BLaER1 treated with 17β-estradiol and CSF1 and Interleukin-3, amounts not matched to agents 10 nM and 100 nM (cell line): ENCODE measurements at regions not wholly inside any gene's neighbourhood (a gene's known extent, or its start where the extent isn't known, plus 50 kb on each side); places are given as distances from the start of the nearest gene placed in this dataset.
A peak's percentile ranks its signal among the peaks of the same experiment; 100 is the strongest.

Experiments used
- H3K27ac ChIP-seq, 11 experiments: shearing (Covaris generic); formaldehyde crosslinking; 2 replicates each; pipeline ENCODE4 v1.8.1; 2022
- H3K27me3 ChIP-seq, 11 experiments: shearing (Covaris generic); formaldehyde crosslinking; 2 replicates each; pipeline ENCODE4 v1.8.1; 2022
- H3K36me3 ChIP-seq, 11 experiments: shearing (Covaris generic); formaldehyde crosslinking; 2 replicates each; pipeline ENCODE4 v1.8.1; 2022
- H3K4me1 ChIP-seq, 10 experiments: shearing (Covaris generic); formaldehyde crosslinking; 2 replicates each; pipeline ENCODE4 v1.8.1; 2022
- H3K4me2 ChIP-seq, 11 experiments: shearing (Covaris generic); formaldehyde crosslinking; 2 replicates each; pipeline ENCODE4 v1.8.1; 2022
- H3K4me3 ChIP-seq, 10 experiments: shearing (Covaris generic); formaldehyde crosslinking; 2 replicates each; pipeline ENCODE4 v1.8.1; 2022
- H3K9ac ChIP-seq, 11 experiments: shearing (Covaris generic); formaldehyde crosslinking; 2 replicates each; pipeline ENCODE4 v1.8.1; 2022
- H3K9me3 ChIP-seq, 11 experiments: shearing (Covaris generic); formaldehyde crosslinking; replicated peaks in 1 of 11; 2 replicates each; pipeline ENCODE4 v1.8.1; 2022
- H4K20me1 ChIP-seq, 11 experiments: shearing (Covaris generic); formaldehyde crosslinking; 2 replicates each; pipeline ENCODE4 v1.8.1; 2022
- Cebpa-rat ChIP-seq, 11 experiments: shearing (Covaris generic); IDR thresholded peaks; 2 replicates each; pipeline ENCODE4 v1.8.1; 2022

DNA sequence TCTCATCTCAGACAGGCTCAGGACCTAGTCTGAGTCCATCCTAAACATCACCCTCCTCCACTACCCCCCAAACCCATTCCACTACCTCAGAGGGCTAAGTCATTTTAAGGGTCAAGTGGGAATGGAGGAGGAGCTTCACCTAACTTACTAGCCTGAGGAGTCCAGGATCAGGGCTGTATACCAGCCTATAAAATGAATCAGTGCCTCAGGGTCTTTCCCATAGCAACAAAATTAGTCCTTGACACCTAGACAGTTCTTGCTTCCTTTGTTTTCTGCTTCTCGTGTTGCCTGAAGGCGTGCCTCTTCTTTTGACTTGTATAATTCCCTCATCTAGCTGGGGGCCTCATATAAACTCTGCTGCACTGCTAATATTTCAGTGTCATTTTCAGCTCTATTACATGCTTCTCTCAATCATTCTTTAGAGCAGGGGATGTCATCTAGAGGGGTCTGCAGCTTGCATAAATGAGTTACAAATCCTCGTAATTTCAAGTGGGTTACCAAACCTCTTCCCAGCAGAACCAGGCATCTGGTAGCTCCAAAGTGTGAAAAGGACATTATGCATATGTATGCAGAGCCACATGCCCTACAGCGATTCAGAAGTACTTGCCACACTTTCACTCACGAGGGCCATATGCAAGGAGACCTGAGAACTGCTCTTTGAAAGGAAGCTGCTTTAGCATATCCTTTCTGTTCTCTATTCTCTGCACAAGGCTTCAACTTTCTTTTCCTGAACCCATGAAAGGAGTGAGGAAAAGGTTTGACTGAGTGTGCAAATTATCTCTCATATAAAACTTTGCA is 311.7 kb upstream of the SEMA6D start:
- H3K36me3 ChIP-seq: no peaks in the 10 kb centered on the region
- no peak overlapping the region for H3K27ac ChIP-seq
- H3K9me3 ChIP-seq: no peaks in the 10 kb centered on the region
- H4K20me1 ChIP-seq: no peaks in the 10 kb centered on the region
- no peaks in the 10 kb centered on the region for H3K27me3 ChIP-seq
- H3K9ac ChIP-seq: no peak overlapping the region
- H3K4me3 ChIP-seq: no peak overlapping the region
- no peak overlapping the region for H3K4me2 ChIP-seq
- peaks cover 0 to 9% (median 0%) of the 10 kb centered on the region in 10 experiments; a peak in 4 of 20 replicates for H3K4me1 ChIP-seq
- no peak for TF ChIP-seq Cebpa-rat (IDR thresholded peaks at IDR 0.05)

- TF ChIP-seq Cebpa-rat (IDR thresholded peaks at IDR 0.05): no peak
- Histone ChIP-seq H3K4me1 (peaks cover 0 to 15% (median 0%) of the 10 kb centered on the region in 10 experiments; a peak in 4 of 20 replicates), H3K4me2 (no peak overlapping the region), H3K4me3 (no peak overlapping the region), H4K20me1 (no peaks in the 10 kb centered on the region), H3K9ac (no peak overlapping the region), H3K27me3 (no peaks in the 10 kb centered on the region), H3K9me3 (no peaks in the 10 kb centered on the region), H3K36me3 (no peaks in the 10 kb centered on the region), H3K27ac (no peak overlapping the region)
These were observed 309.6 kb upstream of the SEMA6D start for GRCh38 chr15:47407692-47408091.

- H4K20me1 ChIP-seq: no peaks in the 10 kb centered on the region
- no peak overlapping the region for H3K27ac ChIP-seq
- H3K4me1 ChIP-seq: peaks cover 0 to 15% (median 0%) of the 10 kb centered on the region in 10 experiments; a peak in 4 of 20 replicates
- H3K4me3 ChIP-seq: no peak overlapping the region
- no peaks in the 10 kb centered on the region for H3K36me3 ChIP-seq
- H3K9me3 ChIP-seq: no peaks in the 10 kb centered on the region
- no peaks in the 10 kb centered on the region for H3K27me3 ChIP-seq
- H3K4me2 ChIP-seq: no peak overlapping the region
- TF ChIP-seq Cebpa-rat (IDR thresholded peaks at IDR 0.05): no peak
- H3K9ac ChIP-seq: no peak overlapping the region
These were observed 308.3 kb upstream of the SEMA6D start for GRCh38 chr15:47409038-47409437.

- no peak overlapping the region for H3K9ac ChIP-seq
- H4K20me1 ChIP-seq: no peaks in the 10 kb centered on the region
- H3K4me3 ChIP-seq: no peak overlapping the region
- no peaks in the 10 kb centered on the region for H3K27me3 ChIP-seq
- H3K36me3 ChIP-seq: no peaks in the 10 kb centered on the region
- no peak for TF ChIP-seq Cebpa-rat (IDR thresholded peaks at IDR 0.05)
- peak overlapping the region in 2 of 11 experiments; percentile 48 to 60; a peak in 2 of 22 replicates for H3K4me2 ChIP-seq
- H3K9me3 ChIP-seq: no peaks in the 10 kb centered on the region
- no peak overlapping the region for H3K27ac ChIP-seq
- H3K4me1 ChIP-seq: peaks cover 0 to 15% (median 0%) of the 10 kb centered on the region in 10 experiments; a peak in 5 of 20 replicates
These were observed 307.7 kb upstream of the SEMA6D start for GRCh38 chr15:47409600-47409999.

- no peaks in the 10 kb centered on the region for H3K27me3 ChIP-seq
- no peak overlapping the region for H3K9ac ChIP-seq
- H3K4me3 ChIP-seq: no peak overlapping the region
- TF ChIP-seq Cebpa-rat (IDR thresholded peaks at IDR 0.05): no peak
- H3K4me2 ChIP-seq: peak overlapping the region in 2 of 11 experiments; percentile 48 to 60; a peak in 4 of 22 replicates
- peaks cover 0 to 15% (median 0%) of the 10 kb centered on the region in 10 experiments; a peak in 5 of 20 replicates for H3K4me1 ChIP-seq
- H3K27ac ChIP-seq: no peak overlapping the region
- no peaks in the 10 kb centered on the region for H4K20me1 ChIP-seq
- no peaks in the 10 kb centered on the region for H3K9me3 ChIP-seq
- H3K36me3 ChIP-seq: no peaks in the 10 kb centered on the region
These were observed 307.1 kb upstream of the SEMA6D start for GRCh38 chr15:47410247-47410646.

DNA sequence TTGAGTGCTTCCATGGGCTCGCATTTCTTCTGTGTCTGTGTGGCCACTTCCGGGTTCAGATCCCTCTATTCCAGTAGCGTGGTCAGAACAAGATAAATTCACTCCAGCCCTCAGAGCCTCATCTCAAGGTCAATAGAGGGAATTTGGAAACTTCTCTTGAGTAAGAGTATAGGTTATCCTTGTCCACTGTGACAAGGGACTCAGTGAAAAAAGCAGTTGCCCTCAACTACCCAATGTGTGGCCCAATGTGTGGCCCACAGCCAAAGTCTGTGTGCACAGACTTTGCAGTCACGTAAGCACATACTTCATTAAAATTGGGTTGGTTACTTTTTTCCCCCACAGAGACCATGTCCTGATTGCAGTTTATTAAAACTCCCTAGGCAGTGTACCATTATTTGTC is 305.6 kb upstream of the SEMA6D start:
- no peaks in the 10 kb centered on the region for H3K36me3 ChIP-seq
- H3K9ac ChIP-seq: no peak overlapping the region
- H4K20me1 ChIP-seq: no peaks in the 10 kb centered on the region
- no peak overlapping the region for H3K4me2 ChIP-seq
- no peaks in the 10 kb centered on the region for H3K9me3 ChIP-seq
- H3K4me3 ChIP-seq: no peak overlapping the region
- no peak overlapping the region for H3K27ac ChIP-seq
- no peaks in the 10 kb centered on the region for H3K27me3 ChIP-seq
- no peak for TF ChIP-seq Cebpa-rat (IDR thresholded peaks at IDR 0.05)
- peaks cover 0 to 15% (median 0%) of the 10 kb centered on the region in 10 experiments; a peak in 5 of 20 replicates for H3K4me1 ChIP-seq

DNA sequence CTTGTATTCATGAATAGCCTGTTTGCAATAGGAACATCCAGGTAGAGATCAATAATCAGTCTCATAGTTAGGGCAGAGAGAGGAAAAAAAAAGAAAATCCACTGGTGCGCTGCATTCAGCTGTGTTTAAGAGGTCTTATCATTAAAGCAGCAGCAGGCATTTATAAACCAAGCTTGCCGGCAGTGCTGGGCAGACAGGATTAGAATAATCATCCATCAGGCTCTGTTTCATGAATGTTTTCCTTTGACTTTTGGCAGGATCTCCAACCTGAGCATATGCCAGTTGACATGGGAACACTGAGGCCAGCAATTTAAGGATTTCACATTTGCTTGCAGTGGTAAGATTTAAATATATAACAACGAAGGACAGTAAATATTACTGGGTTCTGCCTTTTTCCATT is 305.2 kb upstream of the SEMA6D start:
- no peaks in the 10 kb centered on the region for H4K20me1 ChIP-seq
- no peak overlapping the region for H3K4me3 ChIP-seq
- no peaks in the 10 kb centered on the region for H3K9me3 ChIP-seq
- no peak for TF ChIP-seq Cebpa-rat (IDR thresholded peaks at IDR 0.05)
- H3K27me3 ChIP-seq: no peaks in the 10 kb centered on the region
- no peaks in the 10 kb centered on the region for H3K36me3 ChIP-seq
- H3K4me2 ChIP-seq: no peak overlapping the region
- H3K27ac ChIP-seq: no peak overlapping the region
- H3K9ac ChIP-seq: no peak overlapping the region
- peaks cover 0 to 15% (median 0%) of the 10 kb centered on the region in 10 experiments; a peak in 5 of 20 replicates for H3K4me1 ChIP-seq

DNA sequence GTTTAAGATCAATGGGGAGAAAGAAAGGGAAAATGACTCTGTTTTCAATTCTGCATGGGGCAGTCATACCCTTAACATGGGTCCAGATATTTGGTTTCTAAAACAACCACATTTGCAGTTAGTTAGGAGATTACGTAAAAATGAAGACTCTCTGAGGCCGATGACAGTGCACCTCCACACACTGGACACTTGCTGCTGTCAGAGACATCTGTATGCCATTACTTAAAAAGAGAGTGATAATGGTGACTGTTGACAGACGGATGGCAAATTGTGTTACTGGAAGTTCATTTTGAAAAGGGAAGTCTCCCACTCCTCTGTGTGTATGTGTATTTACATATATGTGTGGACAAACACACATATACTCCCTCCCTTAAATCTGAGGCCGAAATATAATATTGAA is 304.5 kb upstream of the SEMA6D start:
- Histone ChIP-seq H3K27me3 (no peaks in the 10 kb centered on the region), H3K4me1 (peaks cover 0 to 15% (median 0%) of the 10 kb centered on the region in 10 experiments; a peak in 5 of 20 replicates), H3K4me2 (no peak overlapping the region), H4K20me1 (no peaks in the 10 kb centered on the region), H3K36me3 (no peaks in the 10 kb centered on the region), H3K4me3 (no peak overlapping the region), H3K27ac (no peak overlapping the region), H3K9me3 (no peaks in the 10 kb centered on the region), H3K9ac (no peak overlapping the region)
- no peak for TF ChIP-seq Cebpa-rat (IDR thresholded peaks at IDR 0.05)

- no peak overlapping the region for H3K9ac ChIP-seq
- peaks cover 0 to 15% (median 3%) of the 10 kb centered on the region in 10 experiments; a peak in 12 of 20 replicates for H3K4me1 ChIP-seq
- no peak overlapping the region for H3K4me3 ChIP-seq
- no peak for TF ChIP-seq Cebpa-rat (IDR thresholded peaks at IDR 0.05)
- no peaks in the 10 kb centered on the region for H4K20me1 ChIP-seq
- H3K9me3 ChIP-seq: no peaks in the 10 kb centered on the region; a peak in 1 of 22 replicates
- H3K27ac ChIP-seq: no peak overlapping the region
- H3K4me2 ChIP-seq: no peak overlapping the region
- no peaks in the 10 kb centered on the region for H3K36me3 ChIP-seq
- no peaks in the 10 kb centered on the region for H3K27me3 ChIP-seq
These were observed 303.1 kb upstream of the SEMA6D start for GRCh38 chr15:47414207-47414606.

- H3K27me3 ChIP-seq: no peaks in the 10 kb centered on the region
- no peak overlapping the region for H3K9ac ChIP-seq
- H3K4me2 ChIP-seq: no peak overlapping the region
- TF ChIP-seq Cebpa-rat (IDR thresholded peaks at IDR 0.05): no peak
- no peaks in the 10 kb centered on the region; a peak in 1 of 22 replicates for H3K9me3 ChIP-seq
- peaks cover 10 to 22% (median 16%) of the 10 kb centered on the region in 10 experiments for H3K4me1 ChIP-seq
- H3K27ac ChIP-seq: no peak overlapping the region
- no peaks in the 10 kb centered on the region for H3K36me3 ChIP-seq
- no peaks in the 10 kb centered on the region for H4K20me1 ChIP-seq
- no peak overlapping the region for H3K4me3 ChIP-seq
These were observed 301.8 kb upstream of the SEMA6D start for GRCh38 chr15:47415539-47415971.
